Effector memory CD4-positive, alpha-beta T cell (primary cell): ENCODE measurements at regions not wholly inside any gene's neighbourhood (a gene's known extent, or its start where the extent isn't known, plus 50 kb on each side); places are given as distances from the start of the nearest gene placed in this dataset.
"Not testable (repeated sequence)": the region's sequence is repeated elsewhere in the genome, so short reads cannot be mapped to it uniquely, and the experiment has no call there.

Source experiments
- DNase-seq, 3 donors: peaks; one replicate each; pipeline ENCODE4 v3.0.0-alpha.2; 2020
- H3K27ac ChIP-seq: 2 replicates; pipeline ENCODE4 v1.7.0; 2013; ENCODE audit warnings: mild to moderate bottlenecking, low read length, moderate library complexity; ENCODE audit not compliant: insufficient read depth, poor library complexity, severe bottlenecking
- H3K27me3 ChIP-seq: replicated peaks from 2 replicates; pipeline ENCODE4 v1.7.0; 2013; ENCODE audit warnings: mild to moderate bottlenecking, low read length; ENCODE audit not compliant: insufficient read depth, control insufficient read depth, poor library complexity, severe bottlenecking
- H3K36me3 ChIP-seq: 2 replicates; pipeline ENCODE4 v1.7.0; 2013; ENCODE audit warnings: mild to moderate bottlenecking, low read length, moderate library complexity; ENCODE audit not compliant: control insufficient read depth, insufficient read depth
- H3K4me1 ChIP-seq: 2 replicates; pipeline ENCODE4 v1.7.0; 2013; ENCODE audit warnings: low read length, mild to moderate bottlenecking; ENCODE audit not compliant: control insufficient read depth, insufficient read depth, poor library complexity, severe bottlenecking
- H3K4me3 ChIP-seq: 2 replicates; pipeline ENCODE4 v1.7.0; 2013; ENCODE audit warnings: low read length, low read depth, mild to moderate bottlenecking; ENCODE audit not compliant: insufficient read depth, poor library complexity, severe bottlenecking
- H3K9me3 ChIP-seq: 2 replicates; pipeline ENCODE4 v1.7.0; 2013; ENCODE audit warnings: mild to moderate bottlenecking, low read length, moderate library complexity; ENCODE audit not compliant: control insufficient read depth

- Histone ChIP-seq H3K4me3 (no peak overlapping the region), H3K27me3 (no peaks in the 10 kb centered on the region), H3K36me3 (no peaks in the 10 kb centered on the region), H3K9me3 (no peaks in the 10 kb centered on the region), H3K27ac (no peak overlapping the region), H3K4me1 (no peaks in the 10 kb centered on the region)
- no peak for DNase-seq
These were observed 1431.5 kb downstream of the BRINP3 start for GRCh38 chr1:189046127-189046526.

GRCh38 chr1:189084811-189085210 is 1392.9 kb downstream of the BRINP3 start:
- no peaks in the 10 kb centered on the region for H3K36me3 ChIP-seq
- H3K9me3 ChIP-seq, result no peaks in the 10 kb centered on the region
- H3K27ac ChIP-seq, result no peak overlapping the region
- H3K4me3 ChIP-seq, result no peak overlapping the region
- DNase-seq, result no peak
- no peaks in the 10 kb centered on the region for H3K4me1 ChIP-seq
- H3K27me3 ChIP-seq, result no peaks in the 10 kb centered on the region

GRCh38 chr1:189103956-189104355 is 1373.7 kb downstream of the BRINP3 start:
- DNase-seq, result no peak
- Histone ChIP-seq H3K4me3 (no peak overlapping the region), H3K27me3 (no peaks in the 10 kb centered on the region), H3K27ac (no peak overlapping the region), H3K4me1 (no peaks in the 10 kb centered on the region), H3K9me3 (no peaks in the 10 kb centered on the region), H3K36me3 (no peaks in the 10 kb centered on the region)

- H3K9me3 ChIP-seq, result no peaks in the 10 kb centered on the region
- H3K4me3 ChIP-seq, result no peak overlapping the region
- H3K36me3 ChIP-seq, result no peaks in the 10 kb centered on the region
- no peaks in the 10 kb centered on the region for H3K27me3 ChIP-seq
- H3K27ac ChIP-seq, result no peak overlapping the region
- no peak for DNase-seq
- H3K4me1 ChIP-seq, result no peaks in the 10 kb centered on the region
These were observed 1360.4 kb downstream of the BRINP3 start for GRCh38 chr1:189117072-189117770.

GRCh38 chr1:189121941-189122340 is 1355.7 kb downstream of the BRINP3 start:
- Histone ChIP-seq H3K9me3 (no peaks in the 10 kb centered on the region), H3K27me3 (no peaks in the 10 kb centered on the region), H3K4me1 (no peaks in the 10 kb centered on the region), H3K27ac (no peak overlapping the region), H3K4me3 (no peak overlapping the region), H3K36me3 (no peaks in the 10 kb centered on the region)
- DNase-seq, result no peak

- Histone ChIP-seq H3K4me1 (no peaks in the 10 kb centered on the region), H3K36me3 (no peaks in the 10 kb centered on the region), H3K4me3 (no peak overlapping the region), H3K9me3 (no peaks in the 10 kb centered on the region), H3K27ac (no peak overlapping the region), H3K27me3 (no peaks in the 10 kb centered on the region)
- DNase-seq, result no peak
These were observed 1352.0 kb downstream of the BRINP3 start for GRCh38 chr1:189125694-189126093.

- no peaks in the 10 kb centered on the region for H3K36me3 ChIP-seq
- H3K4me1 ChIP-seq, result no peaks in the 10 kb centered on the region
- H3K9me3 ChIP-seq, result no peaks in the 10 kb centered on the region
- H3K4me3 ChIP-seq, result no peak overlapping the region
- H3K27me3 ChIP-seq, result no peaks in the 10 kb centered on the region
- no peak for DNase-seq
- no peak overlapping the region for H3K27ac ChIP-seq
These were observed 1346.1 kb downstream of the BRINP3 start for GRCh38 chr1:189131576-189131975.

- H3K27ac ChIP-seq, H3K4me3 ChIP-seq, DNase-seq, H3K9me3 ChIP-seq, H3K27me3 ChIP-seq, H3K36me3 ChIP-seq, H3K4me1 ChIP-seq: not testable (repeated sequence)
These were observed 1337.9 kb downstream of the BRINP3 start for GRCh38 chr1:189139748-189140147.

- H3K27me3 ChIP-seq, result no peaks in the 10 kb centered on the region
- H3K9me3 ChIP-seq, result no peaks in the 10 kb centered on the region
- DNase-seq, result no peak
- no peak overlapping the region for H3K27ac ChIP-seq
- H3K4me1 ChIP-seq, result no peaks in the 10 kb centered on the region
- H3K36me3 ChIP-seq, result no peaks in the 10 kb centered on the region
- no peak overlapping the region for H3K4me3 ChIP-seq
These were observed 1336.6 kb downstream of the BRINP3 start for GRCh38 chr1:189141056-189141455.

- Histone ChIP-seq H3K36me3 (no peaks in the 10 kb centered on the region), H3K4me1 (no peaks in the 10 kb centered on the region), H3K27me3 (no peaks in the 10 kb centered on the region), H3K4me3 (no peak overlapping the region), H3K27ac (no peak overlapping the region), H3K9me3 (no peaks in the 10 kb centered on the region)
- DNase-seq, result no peak
These were observed 1327.9 kb downstream of the BRINP3 start for GRCh38 chr1:189149547-189150375.
